Stimulated activated effector memory CD8-positive, alpha-beta T cell treated with anti-CD3 and anti-CD28 coated beads, Interleukin-12 subunit alpha, Interleukin-12 subunit beta, amount 100 ng/mL, for 72 hours (primary cell): ENCODE measurements at regions not wholly inside any gene's neighbourhood (a gene's known extent, or its start where the extent isn't known, plus 50 kb on each side); places are given as distances from the start of the nearest gene placed in this dataset.
"Not testable (repeated sequence)": the region's sequence is repeated elsewhere in the genome, so short reads cannot be mapped to it uniquely, and the experiment has no call there.

Experiments used
- ATAC-seq: fragments of 150-1000 bp; cut with Tn5 transposase; 2 replicates; pipeline ENCODE4 v1.10.0; 2021
- DNase-seq, 2 donors: peaks; one replicate each; pipeline ENCODE4 v3.0.0; 2021 to 2022; ENCODE audit warnings: low spot score in 2 of 2
- H3K27ac Mint-ChIP-seq: one replicate; pipeline ENCODE4 v1.8.0; 2022; ENCODE audit warnings: mild to moderate bottlenecking, mixed read lengths
- H3K36me3 Mint-ChIP-seq: one replicate; pipeline ENCODE4 v1.8.0; 2022; ENCODE audit warnings: mild to moderate bottlenecking, mixed read lengths
- H3K4me1 Mint-ChIP-seq: one replicate; pipeline ENCODE4 v1.8.0; 2022; ENCODE audit warnings: mixed read lengths
- H3K4me3 Mint-ChIP-seq: one replicate; pipeline ENCODE4 v1.8.0; 2022; ENCODE audit warnings: mild to moderate bottlenecking, mixed read lengths
- H3K9me3 Mint-ChIP-seq: one replicate; pipeline ENCODE4 v1.8.0; 2022; ENCODE audit warnings: mixed read lengths

- no peak for ATAC-seq
- no peak overlapping the region for H3K27ac Mint-ChIP-seq
- DNase-seq = no peak
- H3K36me3 Mint-ChIP-seq = no peaks in the 10 kb centered on the region
- no peak overlapping the region for H3K4me3 Mint-ChIP-seq
- H3K9me3 Mint-ChIP-seq = no peaks in the 10 kb centered on the region
- H3K4me1 Mint-ChIP-seq = no peaks in the 10 kb centered on the region
These were observed 480.4 kb downstream of the PLPP3 start for GRCh38 chr1:56098946-56099345.

DNA sequence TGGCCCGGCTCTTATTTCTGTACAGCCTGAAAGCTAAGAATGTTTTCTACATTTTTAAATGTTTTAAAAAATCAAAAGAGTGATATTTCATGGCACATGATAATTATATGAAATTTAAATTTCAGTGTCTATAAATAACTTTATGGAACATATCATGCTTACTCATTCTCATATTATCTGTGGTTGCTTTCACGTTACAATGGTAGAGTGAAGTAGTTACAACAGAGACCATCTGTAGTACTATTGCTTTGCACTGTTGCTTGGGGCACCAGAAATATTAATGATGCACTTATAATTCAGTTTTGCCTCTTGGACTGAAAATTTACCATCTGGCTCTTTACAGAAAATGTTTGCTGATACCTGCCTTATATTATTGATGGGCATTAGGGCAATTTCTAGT is 481.6 kb downstream of the PLPP3 start:
- no peaks in the 10 kb centered on the region for H3K36me3 Mint-ChIP-seq
- no peak for ATAC-seq
- H3K4me3 Mint-ChIP-seq = no peak overlapping the region
- H3K27ac Mint-ChIP-seq = no peak overlapping the region
- no peak for DNase-seq
- H3K4me1 Mint-ChIP-seq = no peaks in the 10 kb centered on the region
- no peaks in the 10 kb centered on the region for H3K9me3 Mint-ChIP-seq

GRCh38 chr1:56095696-56096665 is 483.4 kb downstream of the PLPP3 start:
- DNase-seq (no peak), ATAC-seq (no peak)
- Mint-ChIP-seq H3K36me3 (no peaks in the 10 kb centered on the region), H3K27ac (no peak overlapping the region), H3K4me1 (no peaks in the 10 kb centered on the region), H3K9me3 (no peaks in the 10 kb centered on the region), H3K4me3 (no peak overlapping the region)

GRCh38 chr1:56094168-56094567 is 485.2 kb downstream of the PLPP3 start:
- DNase-seq (no peak), ATAC-seq (no peak)
- H3K27ac Mint-ChIP-seq = no peak overlapping the region
- H3K4me3 Mint-ChIP-seq = no peak overlapping the region
- no peaks in the 10 kb centered on the region for H3K36me3 Mint-ChIP-seq
- no peaks in the 10 kb centered on the region for H3K9me3 Mint-ChIP-seq
- no peaks in the 10 kb centered on the region for H3K4me1 Mint-ChIP-seq

DNA sequence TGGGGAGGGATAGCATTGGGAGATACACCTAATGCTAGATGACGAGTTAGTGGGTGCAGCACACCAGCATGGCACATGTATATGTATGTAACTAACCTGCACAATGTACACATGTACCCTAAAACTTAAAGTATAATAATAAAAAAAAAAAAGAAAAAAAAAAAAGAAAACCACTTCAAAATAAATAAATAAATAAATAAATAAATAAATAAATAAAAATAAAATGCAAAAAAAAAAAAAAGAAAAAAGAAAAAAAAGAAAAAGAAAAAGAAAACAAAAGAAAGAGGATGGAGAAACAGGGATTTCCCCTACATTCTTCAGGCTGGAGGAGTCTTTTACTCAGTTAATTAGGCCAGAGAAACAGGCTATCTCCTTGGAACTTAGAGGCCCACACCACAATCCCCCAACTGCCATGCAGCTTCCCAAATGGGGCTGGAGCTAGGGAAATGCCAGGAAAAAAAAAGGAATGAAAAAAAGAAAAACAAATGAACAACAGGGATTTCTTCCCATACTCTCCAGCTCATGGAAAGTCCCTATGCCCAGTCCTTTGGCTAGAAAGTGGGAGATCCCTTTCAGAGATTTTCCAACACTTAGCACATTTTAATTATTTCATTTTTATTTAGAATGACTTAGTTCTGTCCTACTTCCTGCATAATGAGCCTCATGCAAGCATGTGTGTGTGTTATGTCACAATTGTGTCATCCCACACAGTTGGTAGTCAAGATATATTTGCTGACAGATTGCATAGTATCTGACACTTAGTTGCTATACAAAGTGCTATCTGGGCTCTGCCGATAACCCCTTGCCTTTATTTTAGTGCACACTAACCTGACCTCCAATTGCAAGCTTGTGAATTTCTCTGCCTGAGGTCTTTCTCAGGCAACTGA is 486.4 kb downstream of the PLPP3 start:
- no peak for ATAC-seq

DNA sequence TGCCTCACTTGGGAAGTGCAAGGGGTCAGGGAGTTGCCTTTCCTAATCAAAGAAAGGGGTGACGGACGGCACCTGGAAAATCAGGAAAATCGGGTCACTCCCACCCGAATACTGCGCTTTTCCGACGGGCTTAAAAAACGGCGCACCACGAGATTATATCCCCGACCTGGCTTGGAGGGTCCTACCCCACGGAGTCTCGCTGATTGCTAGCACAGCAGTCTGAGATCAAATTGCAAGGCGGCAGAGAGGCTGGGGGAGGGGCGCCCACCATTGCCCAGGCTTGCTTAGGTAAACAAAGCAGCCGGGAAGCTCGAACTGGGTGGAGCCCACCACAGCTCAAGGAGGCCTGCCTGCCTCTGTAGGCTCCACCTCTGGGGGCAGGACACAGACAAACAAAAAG is 489.5 kb downstream of the PLPP3 start:
- not testable (repeated sequence) for DNase-seq

More for the DNA sequence above, 486.4 kb downstream of the PLPP3 start:
- Mint-ChIP-seq H3K4me3 (no peak overlapping the region), H3K27ac (no peak overlapping the region), H3K36me3 (no peaks in the 10 kb centered on the region), H3K9me3 (no peaks in the 10 kb centered on the region), H3K4me1 (no peaks in the 10 kb centered on the region)
- DNase-seq = no peak

GRCh38 chr1:56084246-56084645 is 495.1 kb downstream of the PLPP3 start:
- Mint-ChIP-seq H3K4me1 (no peaks in the 10 kb centered on the region), H3K27ac (no peak overlapping the region), H3K36me3 (no peaks in the 10 kb centered on the region), H3K4me3 (no peak overlapping the region), H3K9me3 (peaks cover 3% of the 10 kb centered on the region)
- ATAC-seq (no peak), DNase-seq (no peak)

More for the DNA sequence above, 489.5 kb downstream of the PLPP3 start:
- not testable (repeated sequence) for H3K4me1 Mint-ChIP-seq, H3K27ac Mint-ChIP-seq, ATAC-seq, H3K36me3 Mint-ChIP-seq, H3K9me3 Mint-ChIP-seq, H3K4me3 Mint-ChIP-seq

- no peak overlapping the region for H3K27ac Mint-ChIP-seq
- no peak overlapping the region for H3K4me3 Mint-ChIP-seq
- peaks cover 3% of the 10 kb centered on the region for H3K9me3 Mint-ChIP-seq
- H3K36me3 Mint-ChIP-seq = no peaks in the 10 kb centered on the region
- H3K4me1 Mint-ChIP-seq = no peaks in the 10 kb centered on the region
- ATAC-seq (no peak), DNase-seq (no peak)
These were observed 497.6 kb downstream of the PLPP3 start for GRCh38 chr1:56081736-56082135.

GRCh38 chr1:56081173-56081572 is 498.2 kb downstream of the PLPP3 start:
- no peak overlapping the region for H3K27ac Mint-ChIP-seq
- H3K4me3 Mint-ChIP-seq = no peak overlapping the region
- no peaks in the 10 kb centered on the region for H3K4me1 Mint-ChIP-seq
- ATAC-seq (no peak), DNase-seq (no peak)
- H3K9me3 Mint-ChIP-seq = peaks cover 3% of the 10 kb centered on the region
- no peaks in the 10 kb centered on the region for H3K36me3 Mint-ChIP-seq

- DNase-seq = no peak
- Mint-ChIP-seq H3K4me1 (no peaks in the 10 kb centered on the region), H3K4me3 (no peak overlapping the region), H3K36me3 (no peaks in the 10 kb centered on the region), H3K9me3 (peaks cover 3% of the 10 kb centered on the region), H3K27ac (no peak overlapping the region)
- no peak for ATAC-seq
These were observed 499.2 kb downstream of the PLPP3 start for GRCh38 chr1:56080123-56080522.

- H3K36me3 Mint-ChIP-seq = no peaks in the 10 kb centered on the region
- no peaks in the 10 kb centered on the region for H3K4me1 Mint-ChIP-seq
- no peak for ATAC-seq
- H3K9me3 Mint-ChIP-seq = peaks cover 3% of the 10 kb centered on the region
- H3K27ac Mint-ChIP-seq = no peak overlapping the region
- no peak for DNase-seq
- no peak overlapping the region for H3K4me3 Mint-ChIP-seq
These were observed 500.0 kb downstream of the PLPP3 start for GRCh38 chr1:56079391-56079790.

GRCh38 chr1:56077206-56077605 is 502.2 kb downstream of the PLPP3 start:
- no peak overlapping the region for H3K27ac Mint-ChIP-seq
- no peaks in the 10 kb centered on the region for H3K4me1 Mint-ChIP-seq
- no peaks in the 10 kb centered on the region for H3K36me3 Mint-ChIP-seq
- H3K4me3 Mint-ChIP-seq = no peak overlapping the region
- ATAC-seq (no peak), DNase-seq (no peak)
- peaks cover 3% of the 10 kb centered on the region for H3K9me3 Mint-ChIP-seq

DNA sequence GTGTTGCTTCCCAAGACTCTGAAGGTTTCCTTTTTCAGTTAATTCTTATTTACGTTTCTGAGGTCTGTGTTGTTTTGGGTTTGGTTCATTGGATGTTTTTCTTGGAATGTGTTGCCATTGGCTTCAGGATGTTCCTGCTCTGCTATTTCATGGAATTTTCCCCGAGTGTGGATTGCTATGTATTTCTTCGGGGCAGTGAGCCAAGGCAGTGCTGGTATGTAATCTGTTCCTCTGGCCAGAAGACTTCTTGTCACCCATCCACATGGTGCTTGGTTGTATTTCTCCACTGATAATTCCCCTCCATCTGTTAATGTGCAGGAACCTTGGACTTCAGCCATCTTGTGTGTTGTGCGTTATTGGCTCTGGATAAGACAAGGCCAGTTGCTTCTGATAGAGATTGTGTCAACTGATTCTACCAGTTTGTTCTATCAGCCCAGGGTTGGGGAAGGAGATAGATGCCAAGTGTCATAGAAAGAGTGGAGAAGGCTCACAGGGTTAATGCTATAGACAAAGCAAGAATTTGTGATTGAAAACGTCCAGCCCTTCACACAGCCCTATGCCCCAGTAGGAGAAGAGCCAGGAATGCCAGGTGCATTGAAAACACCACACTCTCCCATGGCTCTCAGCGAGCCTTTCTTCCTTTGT is 505.2 kb downstream of the PLPP3 start:
- Mint-ChIP-seq H3K27ac (no peak overlapping the region), H3K9me3 (peaks cover 3% of the 10 kb centered on the region), H3K36me3 (no peaks in the 10 kb centered on the region), H3K4me1 (no peaks in the 10 kb centered on the region), H3K4me3 (no peak overlapping the region)
- no peak for DNase-seq
- no peak for ATAC-seq

DNA sequence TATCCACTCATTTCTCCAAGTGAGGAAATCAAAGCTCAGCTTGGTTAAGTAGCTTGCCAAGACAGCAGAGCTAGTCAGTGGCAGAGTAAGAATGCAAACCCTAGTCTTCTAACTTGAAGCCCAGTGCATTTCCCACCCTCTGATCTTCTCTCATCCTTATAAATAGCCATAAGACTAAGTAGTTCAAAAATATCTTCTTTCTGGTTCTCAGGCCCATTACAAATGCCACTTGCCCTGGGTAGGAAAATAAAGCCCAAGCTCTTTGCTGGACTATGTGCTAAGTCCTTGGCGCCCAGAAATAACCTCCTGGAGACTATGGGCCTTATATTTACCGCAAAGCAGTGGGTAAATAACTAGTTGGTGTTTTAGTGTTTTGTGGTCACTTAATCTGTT is 505.8 kb downstream of the PLPP3 start:
- Mint-ChIP-seq H3K9me3 (peaks cover 3% of the 10 kb centered on the region), H3K27ac (no peak overlapping the region), H3K4me3 (no peak overlapping the region), H3K4me1 (no peaks in the 10 kb centered on the region), H3K36me3 (no peaks in the 10 kb centered on the region)
- ATAC-seq (no peak), DNase-seq (no peak)

- Mint-ChIP-seq H3K9me3 (peaks cover 3% of the 10 kb centered on the region), H3K36me3 (no peaks in the 10 kb centered on the region), H3K27ac (no peak overlapping the region), H3K4me1 (no peaks in the 10 kb centered on the region), H3K4me3 (no peak overlapping the region)
- no peak for ATAC-seq
- no peak for DNase-seq
These were observed 506.2 kb downstream of the PLPP3 start for GRCh38 chr1:56073206-56073605.
